Mesothelial cell of epicardium (in vitro differentiated cells): ENCODE measurements at regions not wholly inside any gene's neighbourhood (a gene's known extent, or its start where the extent isn't known, plus 50 kb on each side); places are given as distances from the start of the nearest gene placed in this dataset.
A peak's percentile ranks its signal among the peaks of the same experiment; 100 is the strongest.

Experiments used
- DNase-seq, 2 experiments: peaks; one replicate each; pipeline ENCODE4 v3.0.0; 2021; ENCODE audit warnings: low spot score in 2 of 2; ENCODE audit not compliant: unreplicated experiment in 2 of 2
- H3K27ac Mint-ChIP-seq: 2 replicates; pipeline ENCODE4 v1.8.0; 2021; ENCODE audit warnings: mixed read lengths
- H3K27me3 Mint-ChIP-seq: 2 replicates; pipeline ENCODE4 v1.8.0; 2021; ENCODE audit warnings: low read depth, mixed read lengths
- H3K36me3 Mint-ChIP-seq: 2 replicates; pipeline ENCODE4 v1.8.0; 2021; ENCODE audit warnings: mixed read lengths
- H3K4me1 Mint-ChIP-seq: 2 replicates; pipeline ENCODE4 v1.8.0; 2021; ENCODE audit warnings: mixed read lengths
- H3K4me3 Mint-ChIP-seq: 2 replicates; pipeline ENCODE4 v1.8.0; 2021; ENCODE audit warnings: mild to moderate bottlenecking, moderate library complexity, mixed read lengths
- H3K9me3 Mint-ChIP-seq: 2 replicates; pipeline ENCODE4 v1.8.0; 2021; ENCODE audit warnings: mixed read lengths
- TF ChIP-seq, protein P1 (sequence below): fragments of 200-600 bp; sonication (generic); IDR thresholded peaks from one replicate; pipeline ENCODE4 v1.5.0; 2021; ENCODE audit warnings: antibody characterized with exemption; ENCODE audit not compliant: unreplicated experiment

DNA sequence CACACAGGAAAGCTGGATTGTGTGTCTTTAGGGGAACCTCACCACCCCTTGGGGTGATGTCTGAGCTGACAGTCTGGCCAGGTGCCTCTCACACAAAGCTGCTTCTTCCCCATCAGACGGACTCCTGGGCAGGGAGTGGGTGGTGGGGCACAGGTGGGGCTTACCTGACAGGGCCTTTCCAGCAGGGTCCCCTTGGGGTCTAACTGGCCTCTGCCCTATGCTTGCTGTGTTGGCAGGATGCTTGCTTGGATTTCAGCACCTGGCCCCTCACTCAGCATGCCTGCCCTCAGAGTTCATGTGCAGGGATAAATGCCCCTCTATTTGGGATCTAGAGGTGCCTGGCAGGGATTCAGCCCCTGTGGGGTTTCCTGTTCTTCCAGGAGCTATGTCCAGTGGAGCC is 496.9 kb upstream of the ZMIZ1 start:
- no peak for DNase-seq
- Mint-ChIP-seq H3K4me1 (peaks cover 60% of the 10 kb centered on the region), H3K4me3 (no peak overlapping the region), H3K27ac (no peak overlapping the region), H3K9me3 (no peaks in the 10 kb centered on the region), H3K27me3 (no peaks in the 10 kb centered on the region), H3K36me3 (no peaks in the 10 kb centered on the region)
- TF ChIP-seq, protein P1, sequence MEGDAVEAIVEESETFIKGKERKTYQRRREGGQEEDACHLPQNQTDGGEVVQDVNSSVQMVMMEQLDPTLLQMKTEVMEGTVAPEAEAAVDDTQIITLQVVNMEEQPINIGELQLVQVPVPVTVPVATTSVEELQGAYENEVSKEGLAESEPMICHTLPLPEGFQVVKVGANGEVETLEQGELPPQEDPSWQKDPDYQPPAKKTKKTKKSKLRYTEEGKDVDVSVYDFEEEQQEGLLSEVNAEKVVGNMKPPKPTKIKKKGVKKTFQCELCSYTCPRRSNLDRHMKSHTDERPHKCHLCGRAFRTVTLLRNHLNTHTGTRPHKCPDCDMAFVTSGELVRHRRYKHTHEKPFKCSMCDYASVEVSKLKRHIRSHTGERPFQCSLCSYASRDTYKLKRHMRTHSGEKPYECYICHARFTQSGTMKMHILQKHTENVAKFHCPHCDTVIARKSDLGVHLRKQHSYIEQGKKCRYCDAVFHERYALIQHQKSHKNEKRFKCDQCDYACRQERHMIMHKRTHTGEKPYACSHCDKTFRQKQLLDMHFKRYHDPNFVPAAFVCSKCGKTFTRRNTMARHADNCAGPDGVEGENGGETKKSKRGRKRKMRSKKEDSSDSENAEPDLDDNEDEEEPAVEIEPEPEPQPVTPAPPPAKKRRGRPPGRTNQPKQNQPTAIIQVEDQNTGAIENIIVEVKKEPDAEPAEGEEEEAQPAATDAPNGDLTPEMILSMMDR = no peak

- TF ChIP-seq, protein P1 = no peak
- Mint-ChIP-seq H3K4me1 (peaks cover 53% of the 10 kb centered on the region), H3K27ac (peak overlapping the region; percentile 11), H3K9me3 (no peaks in the 10 kb centered on the region), H3K27me3 (no peaks in the 10 kb centered on the region), H3K36me3 (no peaks in the 10 kb centered on the region), H3K4me3 (no peak overlapping the region)
- DNase-seq = no peak
Observed at GRCh38 chr10:78572565-78572964, 496.2 kb upstream of the ZMIZ1 start.

DNA sequence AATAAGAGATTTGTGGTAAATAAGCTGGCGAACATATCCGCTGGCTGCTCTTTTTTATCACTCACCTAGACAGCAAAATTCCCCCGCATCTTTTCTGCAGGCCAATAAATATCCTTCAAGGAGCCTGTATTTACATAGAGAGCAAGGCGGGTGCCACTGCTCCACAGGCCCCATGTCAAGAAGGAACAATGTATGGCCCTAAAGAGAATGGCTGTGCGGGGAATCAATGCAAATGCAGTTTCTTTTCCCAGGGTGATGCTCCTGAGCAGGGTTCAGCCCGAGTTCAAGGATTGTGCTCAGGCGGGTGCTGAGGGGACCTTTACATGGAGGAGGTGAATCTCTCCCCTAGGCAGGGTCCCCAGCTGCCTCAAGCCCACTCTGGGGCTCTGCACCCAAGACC is 494.2 kb upstream of the ZMIZ1 start:
- no peak for DNase-seq
- H3K27ac Mint-ChIP-seq = no peak overlapping the region
- TF ChIP-seq, protein P1 = no peak
- no peaks in the 10 kb centered on the region for H3K36me3 Mint-ChIP-seq
- H3K9me3 Mint-ChIP-seq = no peaks in the 10 kb centered on the region
- H3K27me3 Mint-ChIP-seq = no peaks in the 10 kb centered on the region
- peaks cover 40% of the 10 kb centered on the region for H3K4me1 Mint-ChIP-seq
- H3K4me3 Mint-ChIP-seq = no peak overlapping the region

- TF ChIP-seq, protein P1 = no peak
- Mint-ChIP-seq H3K9me3 (no peaks in the 10 kb centered on the region), H3K4me3 (no peak overlapping the region), H3K4me1 (peaks cover 34% of the 10 kb centered on the region), H3K27ac (no peak overlapping the region), H3K27me3 (no peaks in the 10 kb centered on the region), H3K36me3 (no peaks in the 10 kb centered on the region)
- no peak for DNase-seq
Observed at GRCh38 chr10:78575400-78575799, 493.4 kb upstream of the ZMIZ1 start.

DNA sequence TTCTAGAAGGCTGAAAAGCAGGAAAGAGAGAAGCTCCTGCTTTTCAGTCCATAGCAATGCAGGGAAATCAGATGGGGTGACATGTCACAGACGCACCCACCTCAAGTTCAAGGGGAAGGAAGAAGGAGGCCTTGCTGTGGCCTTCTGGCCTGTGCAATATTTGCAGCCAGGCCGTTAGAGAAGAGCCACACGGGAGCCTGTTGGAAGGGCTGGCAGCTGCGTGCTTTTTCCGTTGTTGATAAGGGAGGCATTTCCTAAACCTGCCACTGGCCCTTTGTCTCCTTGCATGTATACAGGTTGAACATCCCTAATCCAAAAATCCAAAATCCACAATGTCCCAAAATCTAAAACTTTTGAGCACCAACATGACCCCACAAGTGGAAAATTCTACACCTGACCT is 492.5 kb upstream of the ZMIZ1 start:
- Mint-ChIP-seq H3K36me3 (no peaks in the 10 kb centered on the region), H3K27ac (no peak overlapping the region), H3K27me3 (no peaks in the 10 kb centered on the region), H3K9me3 (no peaks in the 10 kb centered on the region), H3K4me1 (peaks cover 25% of the 10 kb centered on the region), H3K4me3 (no peak overlapping the region)
- no peak for DNase-seq
- TF ChIP-seq, protein P1 = no peak

- no peak for DNase-seq
- Mint-ChIP-seq H3K27me3 (no peaks in the 10 kb centered on the region), H3K36me3 (no peaks in the 10 kb centered on the region), H3K4me1 (peaks cover 25% of the 10 kb centered on the region), H3K4me3 (no peak overlapping the region), H3K27ac (no peak overlapping the region), H3K9me3 (no peaks in the 10 kb centered on the region)
- TF ChIP-seq, protein P1 = no peak
Observed at GRCh38 chr10:78577712-78578111, 491.1 kb upstream of the ZMIZ1 start.
